ENCODE measurements at regions not wholly inside any gene's neighbourhood (a gene's known extent, or its start where the extent isn't known, plus 50 kb on each side); places are given as distances from the start of the nearest gene placed in this dataset.

DNA sequence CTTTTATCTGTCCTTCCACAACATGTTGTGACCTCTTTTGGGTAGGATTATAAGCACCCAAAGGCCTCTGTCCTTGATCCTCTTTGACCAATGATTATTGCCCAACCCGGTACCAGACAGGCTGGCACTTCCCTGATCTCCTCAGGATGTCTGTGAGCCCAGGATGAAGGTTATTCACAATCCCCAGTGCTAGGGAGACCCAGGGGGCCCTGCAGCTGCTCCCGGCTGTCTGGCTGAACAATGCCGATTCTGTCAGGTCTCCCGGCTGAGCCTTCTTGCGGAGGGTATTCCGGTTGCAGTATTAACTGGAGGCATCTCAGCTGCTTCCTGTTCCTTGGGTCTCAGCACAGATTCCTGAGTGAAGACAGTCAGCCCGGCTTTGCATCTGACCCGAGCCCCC, 71.2 kb upstream of the CDON start:
- Histone ChIP-seq H2AFZ (ENCODE audit: low read depth, low read length) (no peak overlapping the region), H3K4me2 (ENCODE audit: insufficient read depth, low read length) (no peak overlapping the region), H4K20me1 (replicated peaks; ENCODE audit: control insufficient read depth, insufficient read depth, low read length) (no peaks in the 10 kb centered on the region; the same call in 1 of the 2 replicates), H3K9me3 (replicated peaks; ENCODE audit: control insufficient read depth, insufficient read depth, low read depth, low read length) (no peaks in the 10 kb centered on the region), H3K9me1 (ENCODE audit: control insufficient read depth, insufficient read depth, low read length) (no peaks in the 10 kb centered on the region), H3K4me3 (no peak overlapping the region), H3K79me2 (ENCODE audit: control insufficient read depth, insufficient read depth, low read length) (no peaks in the 10 kb centered on the region), H3K9ac (ENCODE audit: insufficient read depth in 1 of 2, low read depth in 2 of 2, low read length in 2 of 2) (no peak overlapping the region), H3K36me3 (ENCODE audit: control insufficient read depth, insufficient read depth, low read length) (no peaks in the 10 kb centered on the region), H3K27ac (ENCODE audit: extremely low read depth, low read depth, low read length) (no peak overlapping the region), H3K27me3 (ENCODE audit: control insufficient read depth in 2 of 2, insufficient read depth in 2 of 2, low read length in 2 of 2) (peaks cover 48 to 89% of the 10 kb centered on the region in 2 experiments), H3K4me1 (replicated peaks in 1 of 2; ENCODE audit: control insufficient read depth in 2 of 2, insufficient read depth in 2 of 2, low read length in 2 of 2) (no peaks in the 10 kb centered on the region; a peak in 2 of 5 replicates)
- in situ Hi-C loops (cut with MboI) (no loop called here), intact Hi-C loops (cut with micrococcal nuclease) (no loop called here)
- ChIA-PET POLR2A (interaction anchor here (0.7 to 1.0 kb wide), 2 partner anchors 21 to 141 kb away, joined by 3 to 4 read pairs; no protein-coding TSS in a partner anchor), CTCF (ENCODE audit: low intra/inter-chr PET ratio) (no interaction called here)
- no peak for FAIRE-seq
- no TSS peak for BruUV-seq (replicated peaks)
- no peak for TF ChIP-seq ZNF398 (CRISPR knock-in tag; IDR thresholded peaks at IDR 0.05)
- TF ChIP-seq ZNF57 (CRISPR knock-in tag; IDR thresholded peaks at IDR 0.05), result no peak
- no peak for TF ChIP-seq KAT7 (CRISPR knock-in tag; IDR thresholded peaks at IDR 0.05; ENCODE audit: borderline replicate concordance)
- no peak for TF ChIP-seq TSC22D4 (tag; IDR thresholded peaks at IDR 0.05)
- no peak for TF ChIP-seq ZKSCAN1 (IDR thresholded peaks at IDR 0.05; ENCODE audit: low read depth, low read length)
- TF ChIP-seq CEBPZ (IDR thresholded peaks at IDR 0.05; ENCODE audit: borderline replicate concordance, low read depth, low read length), result no peak
- TF ChIP-seq HDAC3 (IDR thresholded peaks at IDR 0.05; ENCODE audit: borderline replicate concordance, partially characterized antibody), result no peak
- TF ChIP-seq BCOR (IDR thresholded peaks at IDR 0.05), result no peak
- no peak for TF ChIP-seq ZBTB17 (CRISPR knock-in tag; IDR thresholded peaks at IDR 0.05)
- TF ChIP-seq ILK (tag; IDR thresholded peaks at IDR 0.05; ENCODE audit: borderline replicate concordance, low read depth), result no peak
- no peak for TF ChIP-seq STAG1 (CRISPR knock-in tag; IDR thresholded peaks at IDR 0.05; ENCODE audit: borderline replicate concordance)
- TF ChIP-seq, protein P1, sequence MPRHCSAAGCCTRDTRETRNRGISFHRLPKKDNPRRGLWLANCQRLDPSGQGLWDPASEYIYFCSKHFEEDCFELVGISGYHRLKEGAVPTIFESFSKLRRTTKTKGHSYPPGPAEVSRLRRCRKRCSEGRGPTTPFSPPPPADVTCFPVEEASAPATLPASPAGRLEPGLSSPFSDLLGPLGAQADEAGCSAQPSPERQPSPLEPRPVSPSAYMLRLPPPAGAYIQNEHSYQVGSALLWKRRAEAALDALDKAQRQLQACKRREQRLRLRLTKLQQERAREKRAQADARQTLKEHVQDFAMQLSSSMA (CRISPR knock-in tag; IDR thresholded peaks at IDR 0.05), result no peak
- TF ChIP-seq ZNF354B (CRISPR knock-in tag; IDR thresholded peaks at IDR 0.05), result no peak
- no peak for ATAC-seq
- WGBS (ENCODE audit: insufficient coverage, low coverage, missing lambda C conversion rate), result 2% methylated on average over 8 of the region's 8 CpGs
- no peak for DNase-seq (ENCODE audit: extremely low read depth in 1 of 4, low spot score in 3 of 4)
